Endothelial cell of umbilical vein (primary cell): ENCODE measurements at regions not wholly inside any gene's neighbourhood (a gene's known extent, or its start where the extent isn't known, plus 50 kb on each side); places are given as distances from the start of the nearest gene placed in this dataset.

Experiments used
- BruUV-seq: library from RNA; stranded (reverse); fragments of 400-500 nt; replicated peaks from 2 replicates; lab custom pipeline; 2021; lab: Mats Ljungman, UMichigan
- CTCF ChIA-PET: fragments of 300-600, 350-600 bp; sonication (Branson Sonifier 250); formaldehyde crosslinking; loops from one replicate; lab custom pipeline; 2021; ENCODE audit warnings: antibody characterized with exemption, inconsistent platforms; lab: Charles Lee
- POLR2A ChIA-PET: fragments of 300-600, 350-600 bp; sonication (Branson Sonifier 250); formaldehyde crosslinking; loops from one replicate; lab custom pipeline; 2021; ENCODE audit warnings: antibody characterized with exemption, inconsistent platforms; lab: Charles Lee
- DNase-seq: peaks from one replicate; pipeline ENCODE4 v3.0.0-alpha.2; 2011; ENCODE audit warnings: low read depth, low spot score
- FAIRE-seq: peaks from 2 replicates; lab custom pipeline; 2011; peaks lifted over from hg19 to GRCh38; lab: Jason Lieb, UNC
- H2AFZ ChIP-seq: 2 replicates; pipeline ENCODE4 v1.6.0; 2012; ENCODE audit warnings: low read depth, low read length, control low read depth, inconsistent platforms
- H3K27ac ChIP-seq: 2 replicates; pipeline ENCODE4 v1.5.1; 2011; ENCODE audit warnings: low read depth, mild to moderate bottlenecking, control low read depth, low read length, moderate library complexity; ENCODE audit not compliant: insufficient read depth
- H3K27me3 ChIP-seq, 2 experiments: 2 replicates each; pipeline versions ENCODE4 v1.6.0 to v1.6.1; 2011; ENCODE audit warnings: low read length in 2 of 2, mixed read lengths in 1 of 2; ENCODE audit not compliant: control insufficient read depth in 2 of 2, insufficient read depth in 2 of 2
- H3K36me3 ChIP-seq, 2 experiments: 2 replicates in 1 of 2; 3 replicates in 1 of 2; pipeline ENCODE4 v1.5.1; 2011; ENCODE audit warnings: low read length in 2 of 2, mild to moderate bottlenecking in 1 of 2, moderate library complexity in 1 of 2; ENCODE audit not compliant: control insufficient read depth in 2 of 2, insufficient read depth in 2 of 2; ENCODE audit errors: extremely low read depth in 1 of 2
- H3K4me1 ChIP-seq: 3 replicates; pipeline ENCODE4 v1.5.1; 2011; ENCODE audit warnings: mild to moderate bottlenecking, low read length; ENCODE audit not compliant: control insufficient read depth, insufficient read depth; ENCODE audit errors: extremely low read depth
- H3K4me2 ChIP-seq: 2 replicates; pipeline ENCODE4 v1.6.1; 2011; ENCODE audit warnings: low read length, control low read depth, mixed read lengths; ENCODE audit not compliant: insufficient read depth
- H3K4me3 ChIP-seq, 3 experiments: fragments of 200-600 bp in 1 of 3; sonication (generic), shearing (Covaris generic) in 1 of 3; replicated peaks in 1 of 3; 2 replicates each; pipeline ENCODE4 v1.5.1; 2011 to 2016; ENCODE audit warnings: control low read depth in 3 of 3, low read length in 3 of 3, mild to moderate bottlenecking in 2 of 3, inconsistent platforms in 1 of 3, low read depth in 1 of 3, moderate library complexity in 1 of 3; ENCODE audit not compliant: insufficient read depth in 1 of 3
- H3K79me2 ChIP-seq: 2 replicates; pipeline ENCODE4 v1.6.0; 2012; ENCODE audit warnings: low read length, inconsistent platforms; ENCODE audit not compliant: control insufficient read depth, insufficient read depth
- H3K9ac ChIP-seq: replicated peaks from 2 replicates; pipeline ENCODE3; 2011; ENCODE audit warnings: low read length, control low read depth; ENCODE audit not compliant: insufficient read depth; ENCODE audit errors: extremely low read depth
- H3K9me1 ChIP-seq: replicated peaks from 3 replicates; pipeline ENCODE4 v1.6.0; 2011; ENCODE audit warnings: mild to moderate bottlenecking, low read length; ENCODE audit not compliant: control insufficient read depth, insufficient read depth; ENCODE audit errors: extremely low read depth
- H3K9me3 ChIP-seq: replicated peaks from 2 replicates; pipeline ENCODE4 v1.5.1; 2012; ENCODE audit warnings: low read length, inconsistent platforms; ENCODE audit not compliant: control insufficient read depth, insufficient read depth
- H4K20me1 ChIP-seq: replicated peaks from 2 replicates; pipeline ENCODE3; 2011; ENCODE audit warnings: mild to moderate bottlenecking, low read length; ENCODE audit not compliant: control insufficient read depth, insufficient read depth; ENCODE audit errors: extremely low read depth
- EZH2 ChIP-seq: IDR thresholded peaks from 2 replicates; pipeline ENCODE4 v1.6.1; 2012; ENCODE audit warnings: borderline replicate concordance, low read depth, mild to moderate bottlenecking, moderate library complexity, low read length, inconsistent platforms; ENCODE audit not compliant: severe bottlenecking
- FOS ChIP-seq: IDR thresholded peaks from 2 replicates; pipeline ENCODE4 v1.6.1; 2011; ENCODE audit warnings: mild to moderate bottlenecking, low read length, moderate library complexity, borderline replicate concordance; ENCODE audit not compliant: insufficient read depth
- GATA2 ChIP-seq: IDR thresholded peaks from 2 replicates; pipeline ENCODE4 v1.7.0; 2011; ENCODE audit warnings: low read depth, mild to moderate bottlenecking, moderate library complexity, mixed read lengths, low read length; ENCODE audit not compliant: insufficient read length, insufficient read depth
- JUN ChIP-seq: IDR thresholded peaks from 2 replicates; pipeline ENCODE4 v1.6.1; 2011; ENCODE audit warnings: borderline replicate concordance, low read depth; ENCODE audit not compliant: insufficient read length, insufficient read depth
- MAX ChIP-seq: IDR thresholded peaks from 2 replicates; pipeline ENCODE4 v1.6.1; 2011; ENCODE audit not compliant: insufficient read depth, insufficient read length
- MYC ChIP-seq: IDR thresholded peaks from one replicate; pipeline ENCODE4 v1.6.1; 2011; ENCODE audit warnings: mild to moderate bottlenecking, low read depth, low read length
- POLR2A ChIP-seq: IDR thresholded peaks from 2 replicates; pipeline ENCODE4 v1.6.1; 2012; ENCODE audit warnings: low read depth, mild to moderate bottlenecking, control low read depth, low read length
- POLR2AphosphoS5 ChIP-seq: IDR thresholded peaks from 2 replicates; pipeline ENCODE4 v1.6.1; 2012; ENCODE audit warnings: low read depth, mild to moderate bottlenecking, control low read depth, low read length, moderate library complexity; ENCODE audit not compliant: insufficient read depth
- dilution Hi-C: fragments of 300-500 bp; cut with MboI; formaldehyde crosslinking; loops from one replicate; pipeline ENCODE4 v1.15.0; 2019; ENCODE audit warnings: low sequenced_read_pairs; ENCODE audit not compliant: extremely low pct_ligation_motif_present
- intact Hi-C: fragments of 100-400 bp; cut with micrococcal nuclease; formaldehyde crosslinking; loops from one replicate; pipeline ENCODE4 v1.10.0; 2022
- TF ChIP-seq, protein P1 (sequence below), 2 donors: IDR thresholded peaks; 1 replicate in 1 of 2; 2 replicates in 1 of 2; pipeline ENCODE4 v1.5.1; 2011; ENCODE audit warnings: low read length in 2 of 2, mild to moderate bottlenecking in 2 of 2, moderate library complexity in 2 of 2, control low read depth in 1 of 2, inconsistent platforms in 1 of 2, low read depth in 1 of 2; ENCODE audit not compliant: insufficient read depth in 1 of 2; ENCODE audit errors: extremely low read depth in 1 of 2

DNA sequence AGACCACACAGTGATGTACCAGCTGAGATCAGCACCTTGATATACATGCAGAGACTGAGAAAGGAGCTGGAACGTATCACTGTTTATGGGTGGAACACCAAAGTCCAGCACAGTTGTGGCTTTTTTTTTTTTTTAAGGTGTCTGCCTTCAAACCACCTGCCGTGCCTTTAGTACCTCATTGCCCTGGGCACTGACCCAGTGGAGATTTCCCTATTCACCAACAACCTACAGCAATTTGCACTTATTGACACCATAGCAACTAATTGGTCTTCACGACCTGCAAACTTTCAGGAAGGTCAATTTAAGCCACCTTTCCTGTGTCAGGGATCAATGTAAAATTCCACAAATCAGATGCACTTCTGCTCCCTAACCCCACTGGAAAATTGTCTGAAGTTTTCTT, 181.6 kb upstream of the ADGRL2 start:
- TF ChIP-seq EZH2: no peak
- TF ChIP-seq MYC: no peak
- no peak for TF ChIP-seq JUN
- no peak for TF ChIP-seq FOS
- TF ChIP-seq, protein P1, sequence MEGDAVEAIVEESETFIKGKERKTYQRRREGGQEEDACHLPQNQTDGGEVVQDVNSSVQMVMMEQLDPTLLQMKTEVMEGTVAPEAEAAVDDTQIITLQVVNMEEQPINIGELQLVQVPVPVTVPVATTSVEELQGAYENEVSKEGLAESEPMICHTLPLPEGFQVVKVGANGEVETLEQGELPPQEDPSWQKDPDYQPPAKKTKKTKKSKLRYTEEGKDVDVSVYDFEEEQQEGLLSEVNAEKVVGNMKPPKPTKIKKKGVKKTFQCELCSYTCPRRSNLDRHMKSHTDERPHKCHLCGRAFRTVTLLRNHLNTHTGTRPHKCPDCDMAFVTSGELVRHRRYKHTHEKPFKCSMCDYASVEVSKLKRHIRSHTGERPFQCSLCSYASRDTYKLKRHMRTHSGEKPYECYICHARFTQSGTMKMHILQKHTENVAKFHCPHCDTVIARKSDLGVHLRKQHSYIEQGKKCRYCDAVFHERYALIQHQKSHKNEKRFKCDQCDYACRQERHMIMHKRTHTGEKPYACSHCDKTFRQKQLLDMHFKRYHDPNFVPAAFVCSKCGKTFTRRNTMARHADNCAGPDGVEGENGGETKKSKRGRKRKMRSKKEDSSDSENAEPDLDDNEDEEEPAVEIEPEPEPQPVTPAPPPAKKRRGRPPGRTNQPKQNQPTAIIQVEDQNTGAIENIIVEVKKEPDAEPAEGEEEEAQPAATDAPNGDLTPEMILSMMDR (IDR thresholded peaks at IDR 0.05; ENCODE audit: extremely low read depth in 1 of 2, insufficient read depth in 1 of 2, low read depth in 1 of 2, low read length in 2 of 2): no peak
- TF ChIP-seq POLR2A: no peak
- no peak for TF ChIP-seq POLR2AphosphoS5
- no peak for TF ChIP-seq MAX
- TF ChIP-seq GATA2: no peak
- dilution Hi-C loops: no loop called here
- ChIA-PET POLR2A (no interaction called here), CTCF (interaction anchor here (0.7 to 2.1 kb wide), 2 partner anchors 15 to 119 kb away, joined by 3 to 5 read pairs; no protein-coding TSS in a partner anchor)
- Histone ChIP-seq H3K9me1 (no peaks in the 10 kb centered on the region), H3K4me1 (no peaks in the 10 kb centered on the region), H3K27me3 (no peaks in the 10 kb centered on the region), H3K4me3 (no peak overlapping the region), H2AFZ (no peak overlapping the region), H3K4me2 (no peak overlapping the region), H3K9ac (no peak overlapping the region), H4K20me1 (no peaks in the 10 kb centered on the region), H3K79me2 (no peaks in the 10 kb centered on the region), H3K27ac (no peak overlapping the region), H3K9me3 (no peaks in the 10 kb centered on the region), H3K36me3 (no peaks in the 10 kb centered on the region)
- DNase-seq: no peak
- intact Hi-C loops: no loop called here
- no TSS peak for BruUV-seq
- FAIRE-seq: no peak
